ENCODE measurements at regions not wholly inside any gene's neighbourhood (a gene's known extent, or its start where the extent isn't known, plus 50 kb on each side); places are given as distances from the start of the nearest gene placed in this dataset.

DNA sequence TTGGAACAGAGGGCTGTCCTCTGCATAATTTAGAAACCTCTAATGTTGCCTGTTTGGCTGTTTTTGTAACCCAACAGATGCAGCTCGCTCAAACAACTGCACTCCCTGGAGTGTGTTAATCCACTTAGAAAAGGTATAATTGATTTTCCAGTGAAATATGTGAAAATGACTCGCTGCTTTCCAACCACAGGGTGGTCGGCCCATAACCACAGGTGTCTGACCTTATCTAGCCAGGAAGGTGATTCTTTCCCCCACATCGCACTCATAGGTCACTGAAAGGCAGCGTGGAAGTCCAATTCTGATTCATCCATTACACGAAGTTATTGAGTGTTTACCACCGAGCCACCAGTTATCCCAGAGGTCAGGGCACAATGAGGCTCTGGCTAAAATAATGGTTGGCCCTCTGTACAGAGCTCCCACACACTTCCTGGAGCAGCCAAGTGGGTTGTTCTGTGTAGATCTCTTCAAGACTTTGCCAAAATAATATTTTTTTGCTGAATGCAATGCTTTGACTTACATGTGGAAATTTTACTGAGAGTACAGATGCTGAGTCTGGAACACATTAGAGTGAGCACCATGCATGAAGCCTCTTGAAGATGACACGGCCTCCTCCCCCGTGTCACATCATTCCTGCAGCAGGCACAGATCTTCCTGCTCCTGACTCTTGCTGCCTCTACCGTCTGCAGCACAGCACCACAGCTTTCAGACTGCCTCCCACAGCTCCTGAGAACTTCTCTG is 396.2 kb downstream of the ZNF516 start:
- TF ChIP-seq, protein P1, sequence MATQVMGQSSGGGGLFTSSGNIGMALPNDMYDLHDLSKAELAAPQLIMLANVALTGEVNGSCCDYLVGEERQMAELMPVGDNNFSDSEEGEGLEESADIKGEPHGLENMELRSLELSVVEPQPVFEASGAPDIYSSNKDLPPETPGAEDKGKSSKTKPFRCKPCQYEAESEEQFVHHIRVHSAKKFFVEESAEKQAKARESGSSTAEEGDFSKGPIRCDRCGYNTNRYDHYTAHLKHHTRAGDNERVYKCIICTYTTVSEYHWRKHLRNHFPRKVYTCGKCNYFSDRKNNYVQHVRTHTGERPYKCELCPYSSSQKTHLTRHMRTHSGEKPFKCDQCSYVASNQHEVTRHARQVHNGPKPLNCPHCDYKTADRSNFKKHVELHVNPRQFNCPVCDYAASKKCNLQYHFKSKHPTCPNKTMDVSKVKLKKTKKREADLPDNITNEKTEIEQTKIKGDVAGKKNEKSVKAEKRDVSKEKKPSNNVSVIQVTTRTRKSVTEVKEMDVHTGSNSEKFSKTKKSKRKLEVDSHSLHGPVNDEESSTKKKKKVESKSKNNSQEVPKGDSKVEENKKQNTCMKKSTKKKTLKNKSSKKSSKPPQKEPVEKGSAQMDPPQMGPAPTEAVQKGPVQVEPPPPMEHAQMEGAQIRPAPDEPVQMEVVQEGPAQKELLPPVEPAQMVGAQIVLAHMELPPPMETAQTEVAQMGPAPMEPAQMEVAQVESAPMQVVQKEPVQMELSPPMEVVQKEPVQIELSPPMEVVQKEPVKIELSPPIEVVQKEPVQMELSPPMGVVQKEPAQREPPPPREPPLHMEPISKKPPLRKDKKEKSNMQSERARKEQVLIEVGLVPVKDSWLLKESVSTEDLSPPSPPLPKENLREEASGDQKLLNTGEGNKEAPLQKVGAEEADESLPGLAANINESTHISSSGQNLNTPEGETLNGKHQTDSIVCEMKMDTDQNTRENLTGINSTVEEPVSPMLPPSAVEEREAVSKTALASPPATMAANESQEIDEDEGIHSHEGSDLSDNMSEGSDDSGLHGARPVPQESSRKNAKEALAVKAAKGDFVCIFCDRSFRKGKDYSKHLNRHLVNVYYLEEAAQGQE (IDR thresholded peaks at IDR 0.05; ENCODE audit: low read depth): no peak
- TF ChIP-seq EGR1 (IDR thresholded peaks at IDR 0.05): no peak
- no peak for TF ChIP-seq EP300 (IDR thresholded peaks at IDR 0.05; ENCODE audit: borderline replicate concordance)
- TF ChIP-seq YY1 (IDR thresholded peaks at IDR 0.05; ENCODE audit: low read depth): no peak
- TF ChIP-seq MAX (IDR thresholded peaks at IDR 0.05): no peak

Data from Ishikawa (cell line).